ENCODE measurements at regions not wholly inside any gene's neighbourhood (a gene's known extent, or its start where the extent isn't known, plus 50 kb on each side); places are given as distances from the start of the nearest gene placed in this dataset.

DNA sequence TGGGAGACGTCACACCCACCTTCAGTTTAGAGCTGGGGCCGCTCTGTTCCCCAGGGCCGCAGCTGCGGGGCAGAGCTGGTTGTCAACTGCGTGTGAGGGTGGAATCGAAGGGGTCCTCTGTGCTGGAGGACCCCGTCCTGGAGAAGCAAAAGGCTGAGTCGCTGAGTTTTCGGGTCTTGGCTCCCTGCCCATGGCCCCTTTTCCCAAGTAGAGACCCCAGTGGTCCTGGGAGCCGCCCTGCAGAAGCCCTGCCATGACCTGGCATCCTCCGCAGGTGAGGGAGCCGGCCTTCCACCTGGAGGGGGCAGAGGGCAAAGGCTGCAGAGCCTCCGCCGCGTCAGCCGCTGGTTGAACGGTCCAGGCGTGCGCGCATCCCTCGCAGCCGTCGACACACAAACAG is 90.4 kb upstream of the COL5A1 start:
- TF ChIP-seq SP1 (IDR thresholded peaks at IDR 0.05), result no peak
- no peak for TF ChIP-seq NFRKB (IDR thresholded peaks at IDR 0.05)
- TF ChIP-seq ELF4 (IDR thresholded peaks at IDR 0.05), result no peak
- TF ChIP-seq FOXM1 (IDR thresholded peaks at IDR 0.05; ENCODE audit: borderline replicate concordance), result no peak
- no peak for TF ChIP-seq FOXA1 (IDR thresholded peaks at IDR 0.05)
- no peak for TF ChIP-seq BHLHE40 (IDR thresholded peaks at IDR 0.05; ENCODE audit: borderline replicate concordance)
- TF ChIP-seq CTBP1 (IDR thresholded peaks at IDR 0.05; ENCODE audit: borderline replicate concordance), result no peak
- no peak for TF ChIP-seq SUZ12 (IDR thresholded peaks at IDR 0.05)
- TF ChIP-seq ARNT (IDR thresholded peaks at IDR 0.05), result no peak
